Body of pancreas (tissue), 4 donors: ENCODE measurements at regions not wholly inside any gene's neighbourhood (a gene's known extent, or its start where the extent isn't known, plus 50 kb on each side); places are given as distances from the start of the nearest gene placed in this dataset.

ENCODE experiments used
- ATAC-seq: fragments of 150-250 bp; one replicate; pipeline ENCODE4 v1.9.1; 2016
- DNase-seq, 4 donors: peaks; one replicate each; pipeline ENCODE4 v3.0.0-alpha.2; 2019
- H3K27ac ChIP-seq, 4 donors: fragments of 200-600 bp; sonication (generic); 1 replicate in 3 of 4; 2 replicates in 1 of 4; pipeline versions ENCODE4 v1.5.1 to v1.6.1; 2016 to 2019; ENCODE audit warnings: mild to moderate bottlenecking in 1 of 4, mixed read lengths in 1 of 4, moderate library complexity in 1 of 4
- H3K27me3 ChIP-seq, 2 donors: fragments of 200-600 bp; sonication (generic); one replicate each; pipeline ENCODE4 v1.6.0; 2016; ENCODE audit warnings: mild to moderate bottlenecking in 1 of 2
- H3K36me3 ChIP-seq, 2 donors: fragments of 200-600 bp; sonication (generic); replicated peaks in 1 of 2; 2 replicates each; pipeline ENCODE4 v1.5.1; 2016; ENCODE audit warnings: low read depth in 2 of 2; ENCODE audit not compliant: insufficient read depth in 1 of 2
- H3K4me1 ChIP-seq: fragments of 200-600 bp; sonication (generic); one replicate; pipeline ENCODE4 v1.6.0; 2016
- H3K4me3 ChIP-seq, 2 donors: fragments of 200-600 bp; sonication (generic); 1 replicate in 1 of 2; 2 replicates in 1 of 2; pipeline ENCODE4 v1.5.1; 2016 to 2019
- H3K9me3 ChIP-seq, 3 donors: fragments of 200-600 bp; sonication (generic); 1 replicate in 2 of 3; 2 replicates in 1 of 3; pipeline ENCODE4 v1.5.1; 2016
- POLR2A ChIP-seq, 3 donors: fragments of 450-650 bp; IDR thresholded peaks; one replicate each; pipeline ENCODE4 v1.6.1; 2016; ENCODE audit warnings: antibody characterized with exemption in 3 of 3, mild to moderate bottlenecking in 2 of 3
- whole genome bisulfite sequencing, 2 donors: methylation state at CpG; one replicate each; pipeline ENCODE4 v1.1.5; 2017; 5-methylcytosine and 5-hydroxymethylcytosine counted together
- intact Hi-C: fragments of 100-400 bp; cut with DNase I; formaldehyde crosslinking; loops from one replicate; pipeline ENCODE4 v1.15.1; 2023
- TF ChIP-seq, protein P1 (sequence below), 7 experiments: fragments of 450-650 bp in 4 of 7; fragments of 200-600 bp in 3 of 7; sonication (generic) in 3 of 7; IDR thresholded peaks; one replicate each; pipeline ENCODE4 v1.5.1; 2016 to 2019; ENCODE audit warnings: antibody characterized with exemption in 7 of 7

DNA sequence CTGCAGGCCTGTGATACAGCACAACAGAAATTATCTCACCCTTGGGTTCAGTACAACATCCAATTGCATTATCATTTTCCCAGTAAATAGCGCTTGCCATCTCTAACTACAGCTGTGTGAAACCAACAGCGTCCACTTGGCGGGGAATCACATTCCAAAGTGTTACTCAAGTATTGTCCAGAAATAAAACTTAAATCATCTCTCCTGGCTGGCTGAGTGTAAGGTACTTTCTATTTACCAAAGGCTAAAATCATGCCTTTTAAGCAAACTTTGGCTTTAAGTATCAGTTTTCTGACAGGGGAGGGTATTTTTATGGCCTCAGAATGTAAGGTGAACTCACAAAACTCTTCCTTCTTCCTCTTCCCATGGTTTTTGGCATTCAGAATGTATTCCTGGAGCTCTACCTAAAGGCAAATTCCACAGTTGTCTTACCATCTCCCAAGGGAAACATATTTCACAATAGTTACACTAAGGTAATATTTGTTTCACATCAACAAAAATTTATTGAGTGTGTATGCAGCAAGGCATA, 205.6 kb upstream of the MPDZ start:
- ATAC-seq (peak; percentile 59), DNase-seq (peak in 3 of 4 donors; percentile 25 to 41 (median 31))
- Histone ChIP-seq H3K4me3 (no peak overlapping the region), H3K4me1 (no peaks in the 10 kb centered on the region), H3K36me3 (no peaks in the 10 kb centered on the region), H3K27me3 (no peaks in the 10 kb centered on the region), H3K27ac (no peak overlapping the region), H3K9me3 (no peaks in the 10 kb centered on the region)
- 80 to 84% methylated on average over 3 of the region's 3 CpGs for WGBS, 2 donors
- intact Hi-C loops, result no loop called here
- TF ChIP-seq, protein P1, sequence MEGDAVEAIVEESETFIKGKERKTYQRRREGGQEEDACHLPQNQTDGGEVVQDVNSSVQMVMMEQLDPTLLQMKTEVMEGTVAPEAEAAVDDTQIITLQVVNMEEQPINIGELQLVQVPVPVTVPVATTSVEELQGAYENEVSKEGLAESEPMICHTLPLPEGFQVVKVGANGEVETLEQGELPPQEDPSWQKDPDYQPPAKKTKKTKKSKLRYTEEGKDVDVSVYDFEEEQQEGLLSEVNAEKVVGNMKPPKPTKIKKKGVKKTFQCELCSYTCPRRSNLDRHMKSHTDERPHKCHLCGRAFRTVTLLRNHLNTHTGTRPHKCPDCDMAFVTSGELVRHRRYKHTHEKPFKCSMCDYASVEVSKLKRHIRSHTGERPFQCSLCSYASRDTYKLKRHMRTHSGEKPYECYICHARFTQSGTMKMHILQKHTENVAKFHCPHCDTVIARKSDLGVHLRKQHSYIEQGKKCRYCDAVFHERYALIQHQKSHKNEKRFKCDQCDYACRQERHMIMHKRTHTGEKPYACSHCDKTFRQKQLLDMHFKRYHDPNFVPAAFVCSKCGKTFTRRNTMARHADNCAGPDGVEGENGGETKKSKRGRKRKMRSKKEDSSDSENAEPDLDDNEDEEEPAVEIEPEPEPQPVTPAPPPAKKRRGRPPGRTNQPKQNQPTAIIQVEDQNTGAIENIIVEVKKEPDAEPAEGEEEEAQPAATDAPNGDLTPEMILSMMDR (IDR thresholded peaks at IDR 0.05), result no peak
- no peak for TF ChIP-seq POLR2A (IDR thresholded peaks at IDR 0.05)

DNA sequence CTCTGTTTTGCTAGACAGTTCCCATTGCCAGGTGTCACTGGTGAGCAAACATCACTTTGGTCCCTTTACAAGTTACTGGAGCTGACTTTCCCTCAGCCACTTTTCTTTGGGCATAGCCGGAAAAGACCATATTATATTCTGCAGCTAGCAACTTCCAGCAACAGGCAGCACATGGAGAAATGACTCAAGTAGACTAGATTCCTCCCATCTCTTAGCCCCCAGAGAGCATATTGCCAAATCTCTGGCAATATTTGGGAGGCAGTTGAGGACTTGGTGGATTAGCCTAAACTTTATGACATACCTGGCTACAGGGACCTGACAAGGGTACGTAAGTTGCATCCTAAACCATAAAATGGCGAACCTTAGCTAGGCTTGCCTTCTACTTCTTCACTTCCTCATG, 204.7 kb upstream of the MPDZ start:
- Histone ChIP-seq H3K27me3 (no peaks in the 10 kb centered on the region), H3K36me3 (no peaks in the 10 kb centered on the region), H3K9me3 (no peaks in the 10 kb centered on the region), H3K4me1 (no peaks in the 10 kb centered on the region), H3K27ac (no peak overlapping the region), H3K4me3 (no peak overlapping the region)
- ATAC-seq (no peak), DNase-seq (no peak)
- intact Hi-C loops, result no loop called here
- TF ChIP-seq, protein P1 (IDR thresholded peaks at IDR 0.05), result no peak
- no peak for TF ChIP-seq POLR2A (IDR thresholded peaks at IDR 0.05)
- 86 to 93% methylated on average over 3 of the region's 3 CpGs for WGBS, 2 donors

DNA sequence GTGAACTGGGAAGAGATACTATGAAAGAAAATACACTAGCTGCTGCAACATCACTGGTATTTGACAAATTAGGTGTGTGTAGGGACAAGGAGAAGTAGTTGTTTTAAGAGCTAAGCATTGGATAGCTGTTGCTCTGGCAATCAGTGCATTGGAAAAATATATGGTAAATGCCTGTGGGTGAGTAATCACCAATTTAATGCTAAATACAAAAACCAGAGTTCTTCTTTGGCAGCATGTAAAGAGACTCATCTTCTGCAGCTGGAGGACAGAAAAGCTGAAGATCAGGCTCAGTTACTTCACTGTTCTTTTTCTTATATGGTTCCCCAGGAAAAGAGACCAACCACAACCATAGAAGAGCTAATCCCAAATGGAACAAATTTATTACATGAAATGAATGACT, 201.8 kb upstream of the MPDZ start:
- TF ChIP-seq POLR2A (IDR thresholded peaks at IDR 0.05), result no peak
- TF ChIP-seq, protein P1 (IDR thresholded peaks at IDR 0.05), result no peak
- no peaks in the 10 kb centered on the region for H3K4me1 ChIP-seq
- H3K27ac ChIP-seq, result no peak overlapping the region
- H3K4me3 ChIP-seq, result no peak overlapping the region
- H3K9me3 ChIP-seq, result no peaks in the 10 kb centered on the region
- intact Hi-C loops, result no loop called here
- no peaks in the 10 kb centered on the region for H3K27me3 ChIP-seq
- no peak for DNase-seq
- ATAC-seq, result no peak
- no peaks in the 10 kb centered on the region for H3K36me3 ChIP-seq

DNA sequence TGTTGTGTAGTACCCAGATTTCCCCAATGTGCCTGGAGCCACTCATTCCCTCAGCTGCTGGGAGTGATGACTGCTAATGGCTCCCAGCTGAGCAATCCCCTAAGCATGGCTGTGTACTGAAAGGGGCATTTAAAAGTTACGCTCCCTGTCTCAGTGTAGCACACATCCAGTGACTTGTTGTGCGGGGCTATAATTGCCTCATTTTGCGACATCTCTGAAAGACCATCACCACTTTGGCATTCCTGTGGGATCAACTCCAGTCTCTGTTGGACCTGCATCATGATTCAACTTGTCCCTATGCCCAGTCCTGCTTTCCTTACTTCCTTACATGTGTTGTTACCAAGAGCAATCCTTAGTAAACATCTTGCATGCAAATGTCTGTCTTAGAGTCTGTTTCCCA, 201.2 kb upstream of the MPDZ start:
- Histone ChIP-seq H3K4me3 (no peak overlapping the region), H3K4me1 (no peaks in the 10 kb centered on the region), H3K36me3 (no peaks in the 10 kb centered on the region), H3K9me3 (no peaks in the 10 kb centered on the region), H3K27ac (no peak overlapping the region), H3K27me3 (no peaks in the 10 kb centered on the region)
- DNase-seq (no peak), ATAC-seq (no peak)
- 86 to 88% methylated on average over 3 of the region's 3 CpGs for WGBS, 2 donors
- TF ChIP-seq, protein P1 (IDR thresholded peaks at IDR 0.05), result no peak
- no peak for TF ChIP-seq POLR2A (IDR thresholded peaks at IDR 0.05)
- intact Hi-C loops, result no loop called here

DNA sequence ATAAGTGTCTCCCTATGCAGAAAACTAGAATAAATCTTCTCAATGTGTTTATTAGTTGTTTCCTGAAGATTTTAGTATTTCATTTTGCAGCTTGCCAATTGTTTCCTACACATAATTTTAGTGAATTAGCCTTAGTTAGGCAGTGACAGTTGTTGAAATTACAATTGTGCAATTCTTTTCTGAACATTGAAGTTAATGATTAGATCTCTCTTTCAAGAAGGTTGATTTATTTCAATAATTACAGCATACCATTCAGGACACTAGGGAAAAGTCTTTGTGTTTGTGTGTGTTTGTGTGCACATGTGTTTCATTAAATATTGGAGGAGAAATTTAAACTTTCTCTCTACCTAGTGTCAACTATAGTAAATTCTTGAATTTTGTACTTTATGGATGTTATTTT, 199.6 kb upstream of the MPDZ start:
- TF ChIP-seq, protein P1 (IDR thresholded peaks at IDR 0.05), result no peak
- TF ChIP-seq POLR2A (IDR thresholded peaks at IDR 0.05), result no peak
- H3K4me3 ChIP-seq, result no peak overlapping the region
- no peak for DNase-seq
- no peak overlapping the region for H3K27ac ChIP-seq
- intact Hi-C loops, result no loop called here
- H3K9me3 ChIP-seq, result no peaks in the 10 kb centered on the region
- no peaks in the 10 kb centered on the region for H3K27me3 ChIP-seq
- ATAC-seq, result no peak
- H3K36me3 ChIP-seq, result no peaks in the 10 kb centered on the region
- no peaks in the 10 kb centered on the region for H3K4me1 ChIP-seq
